Mesodermal cell (in vitro differentiated cells): ENCODE measurements at regions not wholly inside any gene's neighbourhood (a gene's known extent, or its start where the extent isn't known, plus 50 kb on each side); places are given as distances from the start of the nearest gene placed in this dataset.

ENCODE experiments used
- H3K27ac ChIP-seq: 2 replicates; pipeline ENCODE4 v1.7.0; 2013; ENCODE audit warnings: mild to moderate bottlenecking, low read depth, low read length, moderate library complexity; ENCODE audit not compliant: severe bottlenecking
- H3K36me3 ChIP-seq: 2 replicates; pipeline ENCODE4 v1.7.1; 2013; ENCODE audit warnings: mild to moderate bottlenecking, low read length, moderate library complexity; ENCODE audit not compliant: control insufficient read depth, insufficient read depth
- H3K4me1 ChIP-seq: one replicate; pipeline ENCODE4 v1.7.1; 2013; ENCODE audit warnings: mild to moderate bottlenecking, low read length; ENCODE audit not compliant: insufficient read depth, control insufficient read depth, poor library complexity, severe bottlenecking
- H3K4me3 ChIP-seq: 2 replicates; pipeline ENCODE4 v1.7.0; 2013; ENCODE audit warnings: low read length, control low read depth, mild to moderate bottlenecking; ENCODE audit not compliant: insufficient read depth, poor library complexity, severe bottlenecking; ENCODE audit errors: extremely low read depth
- H3K9me3 ChIP-seq: 2 replicates; pipeline ENCODE4 v1.7.1; 2013; ENCODE audit warnings: mild to moderate bottlenecking, low read length, moderate library complexity; ENCODE audit not compliant: control insufficient read depth
- WGBS, 2 experiments: methylation state at CpG; one replicate each; pipeline ENCODE4 v1.1.5; 2013; ENCODE audit warnings: missing lambda C conversion rate in 2 of 2; ENCODE audit not compliant: insufficient coverage in 2 of 2; 5-methylcytosine and 5-hydroxymethylcytosine counted together

- no CpG with 5 or more reads among the region's 2 CpGs for WGBS, 2 experiments
- Histone ChIP-seq H3K27ac (no peak overlapping the region), H3K4me3 (no peak overlapping the region), H3K9me3 (no peaks in the 10 kb centered on the region), H3K4me1 (peaks cover 26% of the 10 kb centered on the region), H3K36me3 (no peaks in the 10 kb centered on the region)
Observed at GRCh38 chr12:75959060-75959459, 72.5 kb downstream of the PHLDA1 start.

GRCh38 chr12:75955251-75955650 is 76.3 kb downstream of the PHLDA1 start:
- Histone ChIP-seq H3K36me3 (no peaks in the 10 kb centered on the region), H3K27ac (no peak overlapping the region), H3K4me3 (no peak overlapping the region), H3K4me1 (peaks cover 43% of the 10 kb centered on the region), H3K9me3 (no peaks in the 10 kb centered on the region)
- 86 to 87% methylated on average over 3 of the region's 3 CpGs for WGBS, 2 experiments

DNA sequence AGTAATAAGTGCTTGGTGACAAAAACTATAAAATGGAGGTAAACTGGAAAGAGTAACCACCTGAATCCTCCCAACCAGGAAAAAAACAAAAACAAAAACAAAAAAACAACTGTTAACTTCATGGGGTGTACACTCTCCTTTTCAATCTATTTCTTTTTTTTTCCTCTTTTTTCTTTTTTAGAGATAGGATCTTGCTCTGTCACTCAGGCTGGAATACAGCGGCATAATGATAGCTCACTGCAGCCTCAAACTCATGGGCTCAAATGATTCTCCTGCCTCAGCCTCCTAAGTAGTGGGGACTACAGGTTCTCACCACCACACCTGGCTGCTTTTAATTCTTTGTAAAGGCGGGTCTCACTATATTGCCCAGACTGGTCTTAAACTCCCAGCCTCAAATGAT is 76.8 kb downstream of the PHLDA1 start:
- Histone ChIP-seq H3K4me1 (peaks cover 38% of the 10 kb centered on the region), H3K27ac (no peak overlapping the region), H3K9me3 (no peaks in the 10 kb centered on the region), H3K4me3 (no peak overlapping the region), H3K36me3 (no peaks in the 10 kb centered on the region)
- WGBS, 2 experiments, result 100% methylated on average over 1 to 2 of the region's 2 CpGs

DNA sequence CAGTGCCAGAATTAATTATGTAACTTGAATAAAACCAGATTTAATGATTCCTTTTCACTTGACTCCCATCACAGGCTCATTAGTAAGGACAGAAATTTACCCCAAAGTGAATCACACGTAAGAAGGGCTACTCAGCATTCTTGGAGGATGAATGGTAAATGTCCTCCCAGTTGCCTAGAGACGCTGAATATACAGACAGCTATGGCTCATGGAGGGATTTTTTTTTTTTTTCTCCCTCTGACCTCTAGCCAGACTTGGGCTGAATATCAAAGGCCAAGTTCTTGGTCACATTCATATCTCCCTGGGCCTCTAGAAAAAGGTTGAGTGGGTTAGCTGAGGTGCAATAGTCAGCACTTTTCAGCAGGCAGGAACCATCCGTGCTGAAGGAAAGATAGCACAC is 77.5 kb downstream of the PHLDA1 start:
- peaks cover 32% of the 10 kb centered on the region for H3K4me1 ChIP-seq
- no peak overlapping the region for H3K4me3 ChIP-seq
- H3K27ac ChIP-seq, result peak overlapping the region; percentile 93
- H3K9me3 ChIP-seq, result no peaks in the 10 kb centered on the region
- H3K36me3 ChIP-seq, result no peaks in the 10 kb centered on the region
- no CpG with 5 or more reads among the region's 3 CpGs for WGBS, 2 experiments

- H3K9me3 ChIP-seq, result no peaks in the 10 kb centered on the region
- H3K4me1 ChIP-seq, result peaks cover 29% of the 10 kb centered on the region
- no peak overlapping the region for H3K4me3 ChIP-seq
- no peaks in the 10 kb centered on the region for H3K36me3 ChIP-seq
- WGBS, 2 experiments, result 80 to 94% methylated on average over 2 to 3 of the region's 5 CpGs
- peak overlapping the region; percentile 93 for H3K27ac ChIP-seq
Observed at GRCh38 chr12:75953312-75953906, 78.2 kb downstream of the PHLDA1 start.

DNA sequence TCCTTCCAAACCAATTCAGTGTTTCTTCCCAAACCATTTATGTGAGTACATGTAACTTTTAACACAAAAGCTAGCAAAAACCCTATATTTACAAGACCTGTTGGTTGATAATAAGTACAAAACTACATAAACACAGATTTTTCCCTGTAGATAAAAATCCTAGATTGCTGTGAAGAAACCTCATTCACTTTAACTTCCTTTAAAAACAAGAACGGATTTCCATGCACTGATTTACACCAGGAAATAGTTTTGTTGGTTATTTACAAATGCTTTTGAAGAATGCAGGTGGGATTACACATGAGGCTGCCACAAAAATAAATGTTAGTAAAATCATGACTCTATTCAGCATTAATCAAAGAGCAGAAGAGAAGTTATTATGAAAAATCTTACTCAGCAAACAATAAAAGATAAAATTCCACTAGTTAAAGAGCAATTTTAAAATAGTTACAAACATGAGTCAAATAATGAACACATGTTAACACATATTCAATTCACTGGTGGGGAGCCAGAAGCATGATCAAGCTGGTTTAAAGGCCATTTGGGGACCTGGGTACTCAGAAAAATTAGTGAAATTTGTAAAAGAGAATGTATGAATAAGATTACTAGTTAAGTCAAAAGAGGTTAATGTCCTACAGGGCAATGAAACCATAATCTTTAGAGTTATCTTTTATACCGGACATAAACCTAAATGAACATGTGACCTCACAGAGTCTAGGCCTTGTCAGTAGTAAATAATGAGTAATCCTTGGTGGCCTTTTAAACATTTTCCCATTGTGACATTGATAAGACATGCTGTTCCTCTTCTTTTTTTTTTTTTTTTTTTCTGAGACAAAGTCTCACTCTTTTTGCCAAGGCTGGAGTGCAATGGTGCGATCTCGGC is 79.9 kb downstream of the PHLDA1 start:
- Histone ChIP-seq H3K4me3 (no peak overlapping the region), H3K36me3 (no peaks in the 10 kb centered on the region), H3K9me3 (no peaks in the 10 kb centered on the region), H3K4me1 (peaks cover 29% of the 10 kb centered on the region), H3K27ac (no peak overlapping the region)
- 83% methylated on average over 2 of the region's 4 CpGs; no CpG with 5 or more reads in 1 of the 2 experiments for WGBS, 2 experiments

DNA sequence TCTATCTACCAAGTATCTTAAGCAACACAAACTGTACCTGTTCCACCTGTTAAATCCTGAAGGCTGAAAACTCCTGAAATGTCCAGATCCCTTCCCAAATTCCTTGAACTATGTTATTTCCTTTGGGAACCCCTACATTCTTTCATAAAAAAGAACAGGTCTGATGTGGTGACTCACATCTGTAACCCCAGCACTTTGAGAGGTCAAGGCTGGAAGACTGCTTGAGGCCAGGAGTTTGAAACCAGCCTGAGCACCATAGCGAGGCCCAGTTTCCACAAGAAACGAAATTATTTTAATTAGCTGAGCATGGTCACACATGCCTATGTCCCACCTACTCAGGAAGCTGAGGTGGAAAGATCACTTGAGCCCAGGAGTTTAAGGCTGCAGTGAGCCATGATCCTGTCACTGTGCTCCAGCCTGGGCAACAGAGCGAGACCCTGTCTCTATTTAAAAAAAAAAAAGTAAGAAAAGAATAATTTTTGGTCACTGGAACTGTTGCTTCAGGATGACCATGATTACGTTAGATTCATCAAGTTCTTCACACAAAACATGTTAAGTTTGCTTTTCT is 84.3 kb downstream of the PHLDA1 start:
- Histone ChIP-seq H3K4me1 (peaks cover 21% of the 10 kb centered on the region), H3K4me3 (no peak overlapping the region), H3K27ac (no peak overlapping the region), H3K36me3 (no peaks in the 10 kb centered on the region), H3K9me3 (no peaks in the 10 kb centered on the region)
- 100% methylated on average over 2 of the region's 4 CpGs; no CpG with 5 or more reads in 1 of the 2 experiments for WGBS, 2 experiments

GRCh38 chr12:75945581-75945980 is 86.0 kb downstream of the PHLDA1 start:
- Histone ChIP-seq H3K4me1 (peaks cover 15% of the 10 kb centered on the region), H3K27ac (peak overlapping the region; percentile 92), H3K36me3 (no peaks in the 10 kb centered on the region), H3K4me3 (no peak overlapping the region), H3K9me3 (peaks cover under 1% of the 10 kb centered on the region)
- WGBS, 2 experiments, result 88 to 90% methylated on average over 3 of the region's 4 CpGs

- WGBS, 2 experiments, result 80 to 100% methylated on average over 1 to 2 of the region's 4 CpGs
- H3K9me3 ChIP-seq, result peaks cover 4% of the 10 kb centered on the region
- no peak overlapping the region for H3K4me3 ChIP-seq
- H3K27ac ChIP-seq, result peak overlapping the region; percentile 92
- peaks cover 15% of the 10 kb centered on the region for H3K4me1 ChIP-seq
- H3K36me3 ChIP-seq, result no peaks in the 10 kb centered on the region
Observed at GRCh38 chr12:75944905-75945432, 86.6 kb downstream of the PHLDA1 start.

DNA sequence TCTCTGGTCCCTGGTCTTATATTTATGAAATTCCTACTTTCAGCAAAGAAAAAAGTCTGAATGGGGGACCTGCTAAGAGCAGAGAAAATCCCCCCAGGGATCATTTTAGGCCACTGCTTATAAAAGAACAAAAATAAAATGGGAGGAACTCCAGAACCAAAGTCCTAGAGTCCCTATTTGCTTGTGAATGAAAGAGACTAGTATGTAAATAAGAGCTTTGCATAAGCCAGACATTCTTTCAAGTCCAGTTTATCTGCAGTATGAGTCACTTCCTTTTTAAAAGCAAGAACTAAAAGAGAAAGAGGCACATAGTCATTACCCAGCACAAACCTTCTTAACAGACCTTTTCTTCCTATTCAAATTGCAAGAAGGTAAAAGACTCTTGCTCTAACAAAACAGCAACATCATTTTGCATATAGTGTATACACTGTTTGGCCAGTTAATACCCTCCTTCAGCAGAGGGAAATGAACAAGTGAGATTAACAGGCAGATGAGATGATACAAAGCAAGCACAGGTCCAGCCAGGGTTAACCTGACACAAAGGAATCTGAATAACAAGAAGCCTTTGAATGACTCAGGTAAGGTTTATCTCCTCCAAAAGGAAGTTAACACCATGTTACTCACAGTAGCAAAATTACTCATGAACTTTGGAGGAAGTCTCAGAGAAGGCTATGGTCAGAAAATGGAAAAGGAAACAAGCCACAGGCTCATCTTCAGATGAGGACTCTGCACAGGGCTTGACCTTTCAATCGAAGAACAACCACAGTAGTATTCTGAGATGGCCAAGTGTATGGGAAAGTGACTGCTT is 87.3 kb downstream of the PHLDA1 start:
- peak overlapping the region; percentile 92 for H3K27ac ChIP-seq
- H3K4me3 ChIP-seq, result no peak overlapping the region
- H3K4me1 ChIP-seq, result peaks cover 15% of the 10 kb centered on the region
- 25% methylated on average over 1 of the region's 1 CpG; no CpG with 5 or more reads in 1 of the 2 experiments for WGBS, 2 experiments
- peaks cover 4% of the 10 kb centered on the region for H3K9me3 ChIP-seq
- H3K36me3 ChIP-seq, result no peaks in the 10 kb centered on the region
